T follicular helper cell (primary cell): ENCODE measurements at regions not wholly inside any gene's neighbourhood (a gene's known extent, or its start where the extent isn't known, plus 50 kb on each side); places are given as distances from the start of the nearest gene placed in this dataset.
"Not testable (repeated sequence)": the region's sequence is repeated elsewhere in the genome, so short reads cannot be mapped to it uniquely, and the experiment has no call there.

Source experiments
- DNase-seq: peaks from one replicate; pipeline ENCODE4 v3.0.0-alpha.2; 2020; ENCODE audit warnings: low read depth

GRCh38 chr9:34907044-34907443 lies 51.0 kb upstream of the PHF24 start:
- DNase-seq, result no peak

- DNase-seq, result peak; percentile 74
These were observed 58.4 kb upstream of the PHF24 start for GRCh38 chr9:34899535-34900158.

- DNase-seq, result no peak
These were observed 59.2 kb upstream of the PHF24 start for GRCh38 chr9:34898846-34899245.

- no peak for DNase-seq
These were observed 62.0 kb upstream of the PHF24 start for GRCh38 chr9:34896112-34896511.

- no peak for DNase-seq
These were observed 65.2 kb upstream of the PHF24 start for GRCh38 chr9:34892886-34893285.

GRCh38 chr9:34891386-34891785 lies 66.7 kb upstream of the PHF24 start:
- DNase-seq, result no peak

GRCh38 chr9:34887841-34888240 lies 70.2 kb upstream of the PHF24 start:
- no peak for DNase-seq

- no peak for DNase-seq
These were observed 73.3 kb upstream of the PHF24 start for GRCh38 chr9:34884747-34885189.

GRCh38 chr9:34876096-34876495 lies 82.0 kb upstream of the PHF24 start:
- DNase-seq, result no peak

GRCh38 chr9:34869390-34869789 lies 88.7 kb upstream of the PHF24 start:
- DNase-seq, result no peak

GRCh38 chr9:34866614-34867013 lies 91.5 kb upstream of the PHF24 start:
- DNase-seq, result no peak

- DNase-seq, result no peak
These were observed 94.7 kb upstream of the PHF24 start for GRCh38 chr9:34863426-34863825.

GRCh38 chr9:34862836-34863235 lies 95.2 kb upstream of the PHF24 start:
- DNase-seq, result no peak

GRCh38 chr9:34862043-34862442 lies 96.0 kb upstream of the PHF24 start:
- no peak for DNase-seq

- not testable (repeated sequence) for DNase-seq
These were observed 103.1 kb upstream of the PHF24 start for GRCh38 chr9:34855016-34855415.

GRCh38 chr9:34830068-34830467 lies 120.1 kb upstream of the CCL21 start:
- no peak for DNase-seq

GRCh38 chr9:34826999-34827538 lies 117.1 kb upstream of the CCL21 start:
- no peak for DNase-seq

- no peak for DNase-seq
These were observed 115.8 kb upstream of the CCL21 start for GRCh38 chr9:34825775-34826174.

GRCh38 chr9:34823778-34824177 lies 113.8 kb upstream of the CCL21 start:
- DNase-seq, result no peak

- DNase-seq, result no peak
These were observed 100.2 kb upstream of the CCL21 start for GRCh38 chr9:34810187-34810524.

GRCh38 chr9:34809504-34810186 lies 99.7 kb upstream of the CCL21 start:
- no peak for DNase-seq

- DNase-seq, result no peak
These were observed 93.0 kb upstream of the CCL21 start for GRCh38 chr9:34802916-34803315.

GRCh38 chr9:34797367-34797766 lies 87.4 kb upstream of the CCL21 start:
- DNase-seq, result no peak

GRCh38 chr9:34796924-34797323 lies 87.0 kb upstream of the CCL21 start:
- DNase-seq, result no peak
